Activated naive CD8-positive, alpha-beta T cell treated with anti-CD3 and anti-CD28 coated beads for 36 hours (primary cell): ENCODE measurements at regions not wholly inside any gene's neighbourhood (a gene's known extent, or its start where the extent isn't known, plus 50 kb on each side); places are given as distances from the start of the nearest gene placed in this dataset.

Source experiments
- DNase-seq: peaks from one replicate; pipeline ENCODE4 v3.0.0; 2021
- H3K27ac Mint-ChIP-seq: one replicate; pipeline ENCODE4 v1.8.0; 2022; ENCODE audit warnings: mild to moderate bottlenecking, moderate library complexity, mixed read lengths
- H3K27me3 Mint-ChIP-seq: one replicate; pipeline ENCODE4 v1.8.0; 2022; ENCODE audit warnings: mild to moderate bottlenecking, mixed read lengths
- H3K36me3 Mint-ChIP-seq: one replicate; pipeline ENCODE4 v1.8.0; 2021; ENCODE audit warnings: mild to moderate bottlenecking, mixed read lengths
- H3K4me1 Mint-ChIP-seq: one replicate; pipeline ENCODE4 v1.8.0; 2021; ENCODE audit warnings: mixed read lengths
- H3K4me3 Mint-ChIP-seq: one replicate; pipeline ENCODE4 v1.8.0; 2022; ENCODE audit warnings: mild to moderate bottlenecking, moderate library complexity, mixed read lengths
- H3K9me3 Mint-ChIP-seq: one replicate; pipeline ENCODE4 v1.8.0; 2022; ENCODE audit warnings: mixed read lengths

- no peaks in the 10 kb centered on the region for H3K9me3 Mint-ChIP-seq
- no peak overlapping the region for H3K27ac Mint-ChIP-seq
- DNase-seq, result no peak
- H3K27me3 Mint-ChIP-seq, result peaks cover 12% of the 10 kb centered on the region
- peaks cover 4% of the 10 kb centered on the region for H3K4me1 Mint-ChIP-seq
- no peaks in the 10 kb centered on the region for H3K36me3 Mint-ChIP-seq
- no peak overlapping the region for H3K4me3 Mint-ChIP-seq
These were observed 58.3 kb upstream of the AMPD3 start for GRCh38 chr11:10396771-10397170.

- no peaks in the 10 kb centered on the region for H3K9me3 Mint-ChIP-seq
- no peak overlapping the region for H3K4me3 Mint-ChIP-seq
- peaks cover 12% of the 10 kb centered on the region for H3K27me3 Mint-ChIP-seq
- H3K27ac Mint-ChIP-seq, result no peak overlapping the region
- H3K36me3 Mint-ChIP-seq, result no peaks in the 10 kb centered on the region
- H3K4me1 Mint-ChIP-seq, result peaks cover 4% of the 10 kb centered on the region
- no peak for DNase-seq
These were observed 57.7 kb upstream of the AMPD3 start for GRCh38 chr11:10397226-10397987.

- H3K27me3 Mint-ChIP-seq, result peaks cover 7% of the 10 kb centered on the region
- H3K36me3 Mint-ChIP-seq, result no peaks in the 10 kb centered on the region
- no peak overlapping the region for H3K4me3 Mint-ChIP-seq
- peaks cover 4% of the 10 kb centered on the region for H3K4me1 Mint-ChIP-seq
- no peaks in the 10 kb centered on the region for H3K9me3 Mint-ChIP-seq
- H3K27ac Mint-ChIP-seq, result no peak overlapping the region
- DNase-seq, result no peak
These were observed 56.5 kb upstream of the AMPD3 start for GRCh38 chr11:10398525-10398924.

- H3K4me1 Mint-ChIP-seq, result peaks cover 4% of the 10 kb centered on the region
- no peak for DNase-seq
- H3K27me3 Mint-ChIP-seq, result peaks cover 7% of the 10 kb centered on the region
- H3K9me3 Mint-ChIP-seq, result no peaks in the 10 kb centered on the region
- H3K4me3 Mint-ChIP-seq, result no peak overlapping the region
- no peaks in the 10 kb centered on the region for H3K36me3 Mint-ChIP-seq
- H3K27ac Mint-ChIP-seq, result no peak overlapping the region
These were observed 54.2 kb upstream of the AMPD3 start for GRCh38 chr11:10400856-10401255.

GRCh38 chr11:10401256-10401655 lies 53.8 kb upstream of the AMPD3 start:
- Mint-ChIP-seq H3K36me3 (no peaks in the 10 kb centered on the region), H3K4me3 (no peak overlapping the region), H3K9me3 (no peaks in the 10 kb centered on the region), H3K27ac (no peak overlapping the region), H3K4me1 (peaks cover 5% of the 10 kb centered on the region), H3K27me3 (peaks cover 7% of the 10 kb centered on the region)
- DNase-seq, result no peak

GRCh38 chr11:10401696-10402392 lies 53.2 kb upstream of the AMPD3 start:
- Mint-ChIP-seq H3K4me1 (peaks cover 6% of the 10 kb centered on the region), H3K4me3 (no peak overlapping the region), H3K9me3 (no peaks in the 10 kb centered on the region), H3K27me3 (peaks cover 7% of the 10 kb centered on the region), H3K36me3 (no peaks in the 10 kb centered on the region), H3K27ac (no peak overlapping the region)
- no peak for DNase-seq
